Stimulated activated naive CD4-positive, alpha-beta T cell treated with Interleukin-2 at 50 U/mL for 16 hours (primary cell): ENCODE measurements at regions not wholly inside any gene's neighbourhood (a gene's known extent, or its start where the extent isn't known, plus 50 kb on each side); places are given as distances from the start of the nearest gene placed in this dataset.

ENCODE experiments used
- DNase-seq: peaks from one replicate; lab custom pipeline; 2025; lab: John Stamatoyannopoulos, UW

DNA sequence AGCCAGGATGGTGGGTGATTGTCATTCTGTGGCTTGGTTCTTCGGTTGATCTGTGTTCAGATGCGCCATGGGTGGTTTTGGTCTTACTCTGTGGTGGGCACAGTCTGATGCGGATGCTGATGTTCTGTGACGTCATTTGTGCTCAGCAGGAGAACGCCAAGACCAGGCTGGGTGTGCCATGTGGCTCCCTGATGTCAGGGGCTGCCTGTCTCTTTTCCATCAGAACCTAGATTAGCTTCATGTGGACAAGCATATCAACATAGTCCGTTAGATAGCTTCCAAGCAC is 100.6 kb upstream of the ARL4C start:
- DNase-seq: no peak

DNA sequence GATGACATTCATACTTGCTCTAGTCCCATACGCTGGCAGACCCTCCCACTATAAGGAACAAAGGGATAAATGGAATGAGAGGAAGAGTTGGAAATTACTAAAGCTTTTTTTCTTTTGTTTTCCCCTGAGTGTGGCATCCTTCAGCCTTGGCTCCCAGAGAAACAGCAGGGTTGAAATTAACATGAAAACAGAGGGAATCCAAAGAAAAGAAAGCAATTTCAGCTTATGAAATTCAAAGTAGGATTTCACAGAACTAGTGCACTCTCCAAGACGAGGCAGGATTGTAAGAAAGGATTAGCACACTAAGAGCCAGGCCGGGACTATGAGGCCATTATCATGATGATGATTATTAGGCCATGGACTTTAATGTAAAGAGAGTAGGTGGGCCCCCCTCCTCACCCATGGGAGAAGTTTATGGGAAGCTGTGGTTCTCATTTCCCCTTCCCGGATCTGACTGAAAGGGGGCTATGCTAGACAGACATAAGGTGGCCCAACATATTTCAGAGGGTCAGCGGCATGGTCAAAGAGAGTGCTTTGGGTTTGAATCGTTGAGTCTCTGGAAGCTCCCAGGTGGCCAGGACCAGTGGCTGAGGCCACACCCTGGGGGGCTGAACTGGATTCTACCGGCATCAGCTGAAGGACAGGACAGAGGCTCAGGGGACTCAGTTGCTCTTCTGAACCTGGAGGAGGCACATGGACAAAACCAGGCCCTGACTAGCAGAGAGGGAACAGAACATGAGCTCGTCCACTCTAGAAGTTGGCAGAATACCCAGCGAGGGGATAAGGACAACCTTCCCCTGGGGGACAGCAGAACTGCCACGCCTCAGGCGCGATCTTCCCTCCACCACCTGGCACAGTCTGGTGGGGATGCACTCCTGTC is 100.1 kb upstream of the ARL4C start:
- no peak for DNase-seq

GRCh38 chr2:234595829-234596228 is 98.9 kb upstream of the ARL4C start:
- no peak for DNase-seq

DNA sequence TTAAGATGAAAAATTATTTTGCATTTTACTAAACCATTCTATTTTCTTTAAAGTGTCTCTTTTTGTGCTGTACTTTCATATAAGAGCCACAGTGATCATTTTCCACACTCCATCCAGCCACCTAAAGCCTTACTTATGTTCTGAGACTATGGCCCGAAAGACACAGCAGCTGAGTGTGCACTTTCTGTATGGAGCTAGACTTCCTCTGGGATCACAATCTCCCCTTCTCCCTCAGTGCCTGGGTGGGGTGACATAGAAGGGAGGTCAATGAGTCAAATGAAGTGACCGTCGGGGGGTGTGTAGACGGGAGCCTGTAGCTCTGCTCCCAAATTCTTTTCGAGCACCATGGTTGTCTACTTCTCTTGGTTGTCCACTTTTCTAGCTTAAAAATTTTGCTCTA is 97.8 kb upstream of the ARL4C start:
- no peak for DNase-seq

GRCh38 chr2:234593636-234594035 is 96.8 kb upstream of the ARL4C start:
- no peak for DNase-seq

- no peak for DNase-seq
Measured at GRCh38 chr2:234592541-234592940, 95.7 kb upstream of the ARL4C start.

GRCh38 chr2:234590076-234590475 is 93.2 kb upstream of the ARL4C start:
- no peak for DNase-seq

DNA sequence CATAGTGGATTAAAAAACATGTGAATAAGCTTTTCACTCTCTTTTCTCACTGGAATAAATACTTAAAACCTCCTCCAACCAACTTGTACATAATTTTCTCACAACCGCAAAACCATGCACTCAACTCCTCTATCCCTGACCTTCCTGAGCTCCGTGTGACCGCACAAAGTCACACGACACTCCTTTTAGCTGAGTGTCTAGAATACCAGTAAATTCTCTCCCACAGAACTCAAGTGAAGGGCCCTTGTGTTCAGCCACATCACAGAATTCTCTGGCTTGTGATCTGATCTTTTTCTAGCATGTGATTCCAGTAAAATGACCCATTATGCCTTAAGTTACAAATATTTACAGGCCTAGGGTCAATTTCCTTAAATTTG is 91.2 kb upstream of the ARL4C start:
- DNase-seq: no peak

DNA sequence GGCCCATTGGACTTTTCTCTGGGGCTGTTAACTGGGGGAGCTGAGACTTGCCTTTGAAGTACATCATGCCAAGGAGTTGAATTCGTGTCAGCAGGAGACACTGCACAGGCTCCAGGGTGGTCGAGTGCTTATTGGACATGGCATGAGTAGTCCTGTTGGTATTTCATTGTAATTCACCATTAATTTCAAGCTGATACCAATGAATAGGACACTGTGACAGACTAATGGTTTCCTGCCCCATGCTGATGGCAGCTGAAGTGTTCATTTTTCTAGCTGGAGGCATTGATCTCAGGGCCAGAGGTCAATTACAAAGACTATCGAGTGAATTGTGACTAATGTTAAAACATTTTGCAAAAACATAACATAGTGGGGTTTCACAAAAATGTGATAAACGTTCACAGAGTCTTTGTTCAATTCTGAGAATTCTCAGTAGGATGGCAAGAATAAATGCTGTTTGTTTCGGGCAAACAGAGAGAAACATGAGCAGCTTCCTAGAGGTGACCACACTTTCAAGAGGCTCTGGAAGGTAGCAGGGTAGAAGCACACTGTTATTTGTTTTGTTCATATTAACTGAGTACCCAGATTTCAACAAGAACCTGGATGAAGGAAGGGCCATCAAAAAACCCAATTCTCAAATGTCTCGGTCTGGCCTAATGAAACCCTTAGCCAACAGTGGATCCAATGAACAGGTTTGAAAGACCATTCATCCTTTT is 90.6 kb upstream of the ARL4C start:
- DNase-seq: no peak

GRCh38 chr2:234583331-234583730 is 86.5 kb upstream of the ARL4C start:
- DNase-seq: no peak

DNA sequence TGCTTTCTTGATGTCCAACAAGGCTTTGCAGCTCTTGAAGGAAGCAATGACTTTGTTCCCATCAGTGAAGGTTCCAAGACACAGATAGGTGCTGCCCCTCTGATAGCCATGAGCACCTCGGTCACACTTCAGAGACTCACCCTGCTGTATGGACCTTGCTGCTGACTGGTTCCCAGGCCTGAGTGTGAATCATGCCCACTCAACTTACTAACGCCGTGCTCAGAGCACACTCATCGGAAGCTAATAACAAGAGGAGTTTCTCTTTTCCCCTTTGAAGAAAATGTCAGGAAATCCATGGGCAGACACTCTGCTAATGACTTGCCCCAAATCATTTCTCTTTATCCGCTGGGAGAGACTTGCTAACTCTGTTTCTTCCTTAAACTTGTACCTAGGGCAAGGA is 83.8 kb upstream of the ARL4C start:
- no peak for DNase-seq

GRCh38 chr2:234579231-234579962 is 82.5 kb upstream of the ARL4C start:
- no peak for DNase-seq

DNA sequence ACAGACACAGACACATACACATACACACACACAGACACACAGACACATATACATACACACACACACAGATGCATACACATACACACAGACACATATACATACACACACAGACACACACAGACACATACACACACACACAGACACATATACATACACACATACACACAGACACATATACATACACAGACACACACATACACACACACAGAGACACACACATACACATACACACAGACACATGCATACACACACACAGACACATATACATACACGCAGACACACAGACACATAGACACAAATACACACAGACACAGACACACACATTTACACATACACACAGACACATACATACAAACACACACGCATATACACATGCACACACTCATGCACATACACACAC is 81.5 kb upstream of the ARL4C start:
- no peak for DNase-seq

GRCh38 chr2:234577191-234577590 is 80.3 kb upstream of the ARL4C start:
- DNase-seq: no peak

DNA sequence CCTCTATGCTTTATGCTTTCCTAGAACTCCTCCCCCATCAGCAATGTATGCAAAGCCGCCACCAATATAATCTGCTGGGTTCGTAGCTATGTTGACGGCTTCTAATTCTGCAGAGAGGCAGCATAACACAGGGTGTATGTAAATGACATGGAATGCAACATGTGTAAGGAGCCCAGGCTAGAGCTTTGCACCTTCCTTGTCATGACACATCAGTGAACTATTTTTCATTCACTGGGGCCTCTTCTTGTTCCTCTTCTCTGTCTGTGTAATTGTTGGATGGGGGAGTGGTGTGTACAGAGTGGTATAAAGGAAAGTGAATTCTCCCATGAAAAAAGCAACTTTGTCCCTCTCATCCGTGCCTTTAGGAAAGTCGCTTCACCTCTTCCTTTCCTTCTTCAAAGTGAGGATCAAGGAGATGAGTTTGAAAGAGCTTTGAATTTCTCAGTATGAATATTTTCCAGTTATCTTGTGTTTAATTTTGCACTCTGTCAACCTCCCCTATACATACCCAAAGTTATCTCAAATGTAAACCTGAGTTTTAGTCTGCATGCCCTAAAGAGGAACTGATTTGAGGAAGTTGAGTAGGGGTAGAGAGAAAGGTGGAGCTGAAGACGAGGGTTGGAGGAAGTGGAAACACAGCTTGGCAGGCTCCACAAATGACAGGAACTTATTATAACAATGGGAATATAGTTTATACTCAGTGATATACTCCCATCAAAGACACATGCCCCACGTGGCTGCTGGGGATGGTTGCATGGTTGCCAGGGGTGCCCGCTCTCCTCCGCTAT is 74.9 kb upstream of the ARL4C start:
- DNase-seq: no peak

GRCh38 chr2:234570476-234570875 is 73.6 kb upstream of the ARL4C start:
- no peak for DNase-seq

- no peak for DNase-seq
Measured at GRCh38 chr2:234569776-234570430, 73.0 kb upstream of the ARL4C start.

- DNase-seq: no peak
Measured at GRCh38 chr2:234566622-234567021, 69.7 kb upstream of the ARL4C start.

GRCh38 chr2:234565842-234566619 is 69.2 kb upstream of the ARL4C start:
- DNase-seq: no peak

DNA sequence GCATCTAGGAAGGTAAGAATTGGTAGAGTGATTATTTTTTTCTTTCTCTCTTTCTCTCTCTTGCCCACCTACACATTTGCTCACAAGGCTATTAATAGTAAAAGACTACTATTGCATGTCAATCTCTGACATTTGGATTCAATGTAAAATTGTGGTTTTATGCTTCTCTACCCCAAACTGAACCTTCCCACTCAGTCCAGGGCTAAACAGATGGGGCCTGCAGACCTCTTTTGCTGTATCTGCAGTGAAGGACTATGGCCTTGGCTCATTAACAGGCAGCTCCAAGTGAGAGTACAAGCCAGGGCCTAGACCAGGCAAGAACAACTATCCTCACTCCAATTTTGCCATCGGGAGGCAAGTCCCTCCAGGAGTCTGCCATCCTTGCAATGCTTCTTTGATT is 68.3 kb upstream of the ARL4C start:
- no peak for DNase-seq

DNA sequence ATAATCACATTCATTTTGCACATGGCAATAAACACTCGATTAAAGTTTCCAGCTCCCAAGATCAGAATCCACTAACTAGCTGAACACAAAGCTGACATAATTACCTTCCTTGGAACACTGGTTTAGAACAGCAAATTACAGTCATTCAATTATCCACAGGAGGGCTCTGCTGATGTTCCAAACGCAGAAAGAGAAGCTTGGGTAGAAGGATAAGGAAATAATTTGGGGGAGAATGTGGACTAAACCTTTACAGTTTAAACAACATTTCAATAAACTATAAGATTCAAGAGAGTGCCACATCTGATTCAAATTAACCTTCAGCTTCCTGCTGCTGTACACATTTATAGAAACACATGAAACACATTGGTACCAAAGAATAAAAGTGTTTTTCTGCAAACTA is 67.8 kb upstream of the ARL4C start:
- no peak for DNase-seq
